C4-2B (cell line): ENCODE measurements at regions not wholly inside any gene's neighbourhood (a gene's known extent, or its start where the extent isn't known, plus 50 kb on each side); places are given as distances from the start of the nearest gene placed in this dataset.

Source experiments
- H3K27ac ChIP-seq: fragments of 450-650 bp; 2 replicates; pipeline ENCODE4 v1.5.1; 2017
- CTCF ChIP-seq: fragments of 450-650 bp; conservative IDR thresholded peaks from 2 replicates; pipeline ENCODE4 v1.5.1; 2017; ENCODE audit warnings: mild to moderate bottlenecking
- ZFX ChIP-seq: fragments of 450-650 bp; IDR thresholded peaks from 2 replicates; pipeline ENCODE4 v1.6.1; 2017

GRCh38 chr10:10814069-10814468 lies 203.6 kb upstream of the CELF2 start:
- TF ChIP-seq ZFX (no peak), CTCF (no peak)
- H3K27ac ChIP-seq, result no peak overlapping the region

GRCh38 chr10:10816447-10816846 lies 201.2 kb upstream of the CELF2 start:
- no peak overlapping the region for H3K27ac ChIP-seq
- TF ChIP-seq ZFX, result no peak

- TF ChIP-seq CTCF (no peak), ZFX (no peak)
- H3K27ac ChIP-seq, result no peak overlapping the region
These were observed 200.1 kb upstream of the CELF2 start for GRCh38 chr10:10817609-10818008.

- TF ChIP-seq CTCF (no peak), ZFX (no peak)
- no peak overlapping the region for H3K27ac ChIP-seq
These were observed 199.6 kb upstream of the CELF2 start for GRCh38 chr10:10818082-10818481.

GRCh38 chr10:10819206-10819856 lies 198.3 kb upstream of the CELF2 start:
- TF ChIP-seq ZFX (no peak), CTCF (no peak)

GRCh38 chr10:10821926-10822325 lies 195.7 kb upstream of the CELF2 start:
- TF ChIP-seq CTCF, result no peak
- TF ChIP-seq ZFX, result no peak
- H3K27ac ChIP-seq, result no peak overlapping the region

More at GRCh38 chr10:10819206-10819856, 198.3 kb upstream of the CELF2 start:
- no peak overlapping the region for H3K27ac ChIP-seq

- TF ChIP-seq ZFX, result no peak
- no peak for TF ChIP-seq CTCF
- no peak overlapping the region for H3K27ac ChIP-seq
These were observed 193.0 kb upstream of the CELF2 start for GRCh38 chr10:10824591-10825148.

GRCh38 chr10:10826125-10826524 lies 191.5 kb upstream of the CELF2 start:
- H3K27ac ChIP-seq, result no peak overlapping the region
- TF ChIP-seq CTCF (no peak), ZFX (no peak)
